NCI-H774 (cell line): ENCODE measurements at regions not wholly inside any gene's neighbourhood (a gene's known extent, or its start where the extent isn't known, plus 50 kb on each side); places are given as distances from the start of the nearest gene placed in this dataset.

Experiments
- DNase-seq: peaks from one replicate; lab custom pipeline; 2025; lab: John Stamatoyannopoulos, UW

GRCh38 chr7:31398815-31399214 lies 58.3 kb upstream of the NEUROD6 start:
- DNase-seq, result no peak

GRCh38 chr7:31407178-31407676 lies 66.7 kb upstream of the NEUROD6 start:
- DNase-seq, result no peak

- no peak for DNase-seq
These were observed 67.7 kb upstream of the NEUROD6 start for GRCh38 chr7:31408140-31408729.

- DNase-seq, result no peak
These were observed 69.7 kb upstream of the NEUROD6 start for GRCh38 chr7:31410265-31410664.

GRCh38 chr7:31411416-31411815 lies 70.9 kb upstream of the NEUROD6 start:
- DNase-seq, result no peak

- no peak for DNase-seq
These were observed 73.2 kb upstream of the NEUROD6 start for GRCh38 chr7:31413766-31414165.

GRCh38 chr7:31416381-31416870 lies 75.9 kb upstream of the NEUROD6 start:
- no peak for DNase-seq

GRCh38 chr7:31418928-31419327 lies 78.4 kb upstream of the NEUROD6 start:
- DNase-seq, result no peak

GRCh38 chr7:31419505-31420055 lies 79.1 kb upstream of the NEUROD6 start:
- no peak for DNase-seq

GRCh38 chr7:31420948-31421347 lies 80.4 kb upstream of the NEUROD6 start:
- DNase-seq, result no peak

- DNase-seq, result no peak
These were observed 81.1 kb upstream of the NEUROD6 start for GRCh38 chr7:31421607-31422006.

GRCh38 chr7:31423994-31424393 lies 83.5 kb upstream of the NEUROD6 start:
- no peak for DNase-seq

GRCh38 chr7:31432176-31432575 lies 81.7 kb upstream of the ITPRID1 start:
- no peak for DNase-seq

- DNase-seq, result no peak
These were observed 81.0 kb upstream of the ITPRID1 start for GRCh38 chr7:31432836-31433340.

GRCh38 chr7:31437250-31437865 lies 76.5 kb upstream of the ITPRID1 start:
- no peak for DNase-seq

GRCh38 chr7:31439165-31439564 lies 74.7 kb upstream of the ITPRID1 start:
- DNase-seq, result no peak

GRCh38 chr7:31440511-31440910 lies 73.4 kb upstream of the ITPRID1 start:
- DNase-seq, result no peak

GRCh38 chr7:31442626-31443025 lies 71.3 kb upstream of the ITPRID1 start:
- DNase-seq, result no peak

GRCh38 chr7:31443457-31443856 lies 70.4 kb upstream of the ITPRID1 start:
- peak; percentile 60 for DNase-seq

- no peak for DNase-seq
These were observed 69.7 kb upstream of the ITPRID1 start for GRCh38 chr7:31444196-31444595.

- no peak for DNase-seq
These were observed 68.1 kb upstream of the ITPRID1 start for GRCh38 chr7:31445686-31446355.

GRCh38 chr7:31448649-31449048 lies 65.2 kb upstream of the ITPRID1 start:
- no peak for DNase-seq

GRCh38 chr7:31455844-31456243 lies 58.0 kb upstream of the ITPRID1 start:
- DNase-seq, result no peak
